Transverse colon (tissue), 4 donors: ENCODE measurements at regions not wholly inside any gene's neighbourhood (a gene's known extent, or its start where the extent isn't known, plus 50 kb on each side); places are given as distances from the start of the nearest gene placed in this dataset.

Source experiments
- DNase-seq: peaks from one replicate; pipeline ENCODE4 v3.0.0-alpha.2; 2019
- H3K27ac ChIP-seq, 4 donors: fragments of 200-600 bp; sonication (generic); 2 replicates each; pipeline ENCODE4 v1.5.1; 2016 to 2018; ENCODE audit warnings: inconsistent platforms in 4 of 4
- H3K27me3 ChIP-seq: fragments of 200-600 bp; sonication (generic); 2 replicates; pipeline ENCODE4 v1.5.1; 2017; ENCODE audit warnings: inconsistent platforms
- H3K36me3 ChIP-seq, 4 donors: fragments of 200-600 bp; sonication (generic); 2 replicates each; pipeline ENCODE4 v1.5.1; 2017 to 2019; ENCODE audit warnings: inconsistent platforms in 4 of 4
- H3K4me1 ChIP-seq, 4 donors: fragments of 200-600 bp; sonication (generic); 2 replicates each; pipeline ENCODE4 v1.5.1; 2017 to 2020; ENCODE audit warnings: inconsistent platforms in 4 of 4
- H3K4me3 ChIP-seq, 4 donors: fragments of 200-600 bp; sonication (generic); 1 replicate in 1 of 4; 2 replicates in 3 of 4; pipeline versions ENCODE4 v1.5.1 to v1.6.1; 2017 to 2019; ENCODE audit warnings: inconsistent platforms in 4 of 4
- H3K9me3 ChIP-seq, 2 donors: fragments of 200-600 bp; sonication (generic); 2 replicates each; pipeline ENCODE4 v1.5.1; 2017 to 2019; ENCODE audit warnings: inconsistent platforms in 2 of 2
- CTCF ChIP-seq, 5 experiments: fragments of 200-600 bp in 3 of 5; fragments of 450-650 bp in 2 of 5; sonication (generic) in 3 of 5; IDR thresholded peaks; 1 replicate in 2 of 5; 2 replicates in 3 of 5; pipeline ENCODE4 v1.5.1; 2016 to 2017; ENCODE audit warnings: antibody characterized with exemption in 5 of 5, inconsistent platforms in 3 of 5, mild to moderate bottlenecking in 2 of 5, moderate library complexity in 1 of 5
- EP300 ChIP-seq: sonication (generic); formaldehyde crosslinking; IDR thresholded peaks from one replicate; pipeline ENCODE4 v1.6.1; 2017; ENCODE audit warnings: antibody characterized with exemption, low read depth
- POLR2A ChIP-seq: fragments of 450-650 bp; IDR thresholded peaks from one replicate; pipeline ENCODE4 v1.6.1; 2016; ENCODE audit warnings: antibody characterized with exemption, mild to moderate bottlenecking, moderate library complexity
- POLR2AphosphoS5 ChIP-seq, 3 donors: sonication (generic); formaldehyde crosslinking; IDR thresholded peaks; one replicate each; pipeline ENCODE4 v1.6.1; 2016; ENCODE audit warnings: antibody characterized with exemption in 3 of 3
- WGBS, 2 donors: methylation state at CpG; one replicate each; pipeline ENCODE4 v1.1.5; 2018; ENCODE audit warnings: low coverage in 1 of 2; 5-methylcytosine and 5-hydroxymethylcytosine counted together
- in situ Hi-C, 4 donors: fragments of 200-750 bp; cut with MboI; loops; one replicate each; pipeline versions ENCODE4 v1.15.0 to v1.15.1; 2017; ENCODE audit warnings: low sequenced_read_pairs in 3 of 4, low pct_ligation_motif_present in 1 of 4, low pct_unique_long_range_greater_than_20kb in 1 of 4
- intact Hi-C: fragments of 100-400 bp; cut with DNase I; formaldehyde crosslinking; loops from one replicate; pipeline ENCODE4 v1.15.1; 2023; ENCODE audit warnings: low total_unique reads

- no peaks in the 10 kb centered on the region for H3K27me3 ChIP-seq
- DNase-seq, result no peak
- H3K36me3 ChIP-seq, result no peaks in the 10 kb centered on the region
- in situ Hi-C loops, result no loop called here
- H3K27ac ChIP-seq, result no peak overlapping the region
- 33 to 35% methylated on average over 2 of the region's 2 CpGs for WGBS, 2 donors
- intact Hi-C loops, result no loop called here
- H3K9me3 ChIP-seq, result no peaks in the 10 kb centered on the region
- TF ChIP-seq POLR2AphosphoS5 (IDR thresholded peaks at IDR 0.05) (no peak), POLR2A (no peak), EP300 (no peak), CTCF (IDR thresholded peaks at IDR 0.05) (no peak)
- H3K4me1 ChIP-seq, result no peaks in the 10 kb centered on the region
- no peak overlapping the region for H3K4me3 ChIP-seq
Measured at GRCh38 chr6:86217906-86218305, 575.2 kb upstream of the SYNCRIP start.

- no peak overlapping the region for H3K4me3 ChIP-seq
- no peaks in the 10 kb centered on the region for H3K9me3 ChIP-seq
- no peak for DNase-seq
- H3K27ac ChIP-seq, result no peak overlapping the region
- TF ChIP-seq EP300 (no peak), POLR2AphosphoS5 (IDR thresholded peaks at IDR 0.05) (no peak)
- no peaks in the 10 kb centered on the region for H3K4me1 ChIP-seq
- in situ Hi-C loops (no loop called here), intact Hi-C loops (no loop called here)
- no peaks in the 10 kb centered on the region for H3K27me3 ChIP-seq
- WGBS, 2 donors, result 80 to 88% methylated on average over 2 of the region's 2 CpGs
- no peaks in the 10 kb centered on the region for H3K36me3 ChIP-seq
Measured at GRCh38 chr6:86215323-86215722, 572.6 kb upstream of the SYNCRIP start.

GRCh38 chr6:86205980-86206379 is 563.3 kb upstream of the SYNCRIP start:
- Histone ChIP-seq H3K27ac (no peak overlapping the region), H3K36me3 (no peaks in the 10 kb centered on the region), H3K4me3 (no peak overlapping the region), H3K4me1 (no peaks in the 10 kb centered on the region), H3K9me3 (no peaks in the 10 kb centered on the region), H3K27me3 (no peaks in the 10 kb centered on the region)
- 88 to 90% methylated on average over 9 to 10 of the region's 10 CpGs for WGBS, 2 donors
- intact Hi-C loops (no loop called here), in situ Hi-C loops (no loop called here)
- no peak for TF ChIP-seq POLR2AphosphoS5 (IDR thresholded peaks at IDR 0.05)
- no peak for TF ChIP-seq EP300
- TF ChIP-seq CTCF (IDR thresholded peaks at IDR 0.05), result no peak
- no peak for TF ChIP-seq POLR2A
- DNase-seq, result no peak

- no peaks in the 10 kb centered on the region for H3K27me3 ChIP-seq
- no peaks in the 10 kb centered on the region for H3K36me3 ChIP-seq
- 82 to 100% methylated on average over 3 of the region's 3 CpGs for WGBS, 2 donors
- H3K4me1 ChIP-seq, result no peaks in the 10 kb centered on the region
- DNase-seq, result no peak
- no peak overlapping the region for H3K4me3 ChIP-seq
- TF ChIP-seq EP300 (no peak), POLR2A (no peak), CTCF (IDR thresholded peaks at IDR 0.05) (no peak), POLR2AphosphoS5 (IDR thresholded peaks at IDR 0.05) (no peak)
- no peaks in the 10 kb centered on the region for H3K9me3 ChIP-seq
- H3K27ac ChIP-seq, result no peak overlapping the region
- intact Hi-C loops (no loop called here), in situ Hi-C loops (no loop called here)
Measured at GRCh38 chr6:86203044-86203443, 560.4 kb upstream of the SYNCRIP start.

- H3K36me3 ChIP-seq, result no peaks in the 10 kb centered on the region
- H3K27ac ChIP-seq, result no peak overlapping the region
- no peaks in the 10 kb centered on the region for H3K27me3 ChIP-seq
- no peak for DNase-seq
- 73 to 76% methylated on average over 3 of the region's 3 CpGs for WGBS, 2 donors
- no peak for TF ChIP-seq POLR2A
- no peak for TF ChIP-seq POLR2AphosphoS5 (IDR thresholded peaks at IDR 0.05)
- no peak for TF ChIP-seq EP300
- no peak for TF ChIP-seq CTCF (IDR thresholded peaks at IDR 0.05)
- in situ Hi-C loops (no loop called here), intact Hi-C loops (no loop called here)
- H3K9me3 ChIP-seq, result no peaks in the 10 kb centered on the region
- H3K4me3 ChIP-seq, result no peak overlapping the region
- no peaks in the 10 kb centered on the region for H3K4me1 ChIP-seq
Measured at GRCh38 chr6:86193821-86194220, 551.1 kb upstream of the SYNCRIP start.
